GM21717 (cell line): ENCODE measurements at regions not wholly inside any gene's neighbourhood (a gene's known extent, or its start where the extent isn't known, plus 50 kb on each side); places are given as distances from the start of the nearest gene placed in this dataset.

Experiments used
- ATAC-seq: cut with Tn5 transposase; IDR thresholded peaks from one replicate; pipeline ENCODE4 v1.9.1; 2021; ENCODE audit warnings: mild to moderate bottlenecking, moderate library complexity; ENCODE audit not compliant: unreplicated experiment

GRCh38 chr5:104273725-104274124 is 711.1 kb upstream of the NUDT12 start:
- no peak for ATAC-seq

- ATAC-seq = no peak
These were observed 704.9 kb upstream of the NUDT12 start for GRCh38 chr5:104267320-104268015.

GRCh38 chr5:104266161-104266560 is 703.6 kb upstream of the NUDT12 start:
- no peak for ATAC-seq

GRCh38 chr5:104265531-104266140 is 703.0 kb upstream of the NUDT12 start:
- no peak for ATAC-seq

- ATAC-seq = no peak
These were observed 684.7 kb upstream of the NUDT12 start for GRCh38 chr5:104247260-104247659.

- ATAC-seq = no peak
These were observed 678.5 kb upstream of the NUDT12 start for GRCh38 chr5:104241046-104241445.

GRCh38 chr5:104237586-104237985 is 675.0 kb upstream of the NUDT12 start:
- ATAC-seq = no peak

GRCh38 chr5:104223885-104224773 is 661.5 kb upstream of the NUDT12 start:
- no peak for ATAC-seq

GRCh38 chr5:104218200-104218599 is 655.6 kb upstream of the NUDT12 start:
- ATAC-seq = no peak

GRCh38 chr5:104213216-104213615 is 650.6 kb upstream of the NUDT12 start:
- no peak for ATAC-seq

GRCh38 chr5:104199771-104200170 is 637.2 kb upstream of the NUDT12 start:
- no peak for ATAC-seq

GRCh38 chr5:104198156-104198555 is 635.6 kb upstream of the NUDT12 start:
- ATAC-seq = no peak

GRCh38 chr5:104189909-104190308 is 627.3 kb upstream of the NUDT12 start:
- ATAC-seq = no peak

GRCh38 chr5:104189031-104189430 is 626.4 kb upstream of the NUDT12 start:
- no peak for ATAC-seq

- ATAC-seq = no peak
These were observed 625.1 kb upstream of the NUDT12 start for GRCh38 chr5:104187656-104188055.

- ATAC-seq = no peak
These were observed 623.9 kb upstream of the NUDT12 start for GRCh38 chr5:104186510-104186909.

GRCh38 chr5:104186100-104186499 is 623.5 kb upstream of the NUDT12 start:
- no peak for ATAC-seq

GRCh38 chr5:104184264-104184663 is 621.7 kb upstream of the NUDT12 start:
- no peak for ATAC-seq

- ATAC-seq = peak; percentile 82
These were observed 616.4 kb upstream of the NUDT12 start for GRCh38 chr5:104178829-104179456.

- ATAC-seq = no peak
These were observed 615.5 kb upstream of the NUDT12 start for GRCh38 chr5:104178066-104178465.

GRCh38 chr5:104177651-104178050 is 615.1 kb upstream of the NUDT12 start:
- ATAC-seq = no peak
